HG02759 (cell line): ENCODE measurements at regions not wholly inside any gene's neighbourhood (a gene's known extent, or its start where the extent isn't known, plus 50 kb on each side); places are given as distances from the start of the nearest gene placed in this dataset.
"Not testable (repeated sequence)": the region's sequence is repeated elsewhere in the genome, so short reads cannot be mapped to it uniquely, and the experiment has no call there.

Experiments used
- ATAC-seq: cut with Tn5 transposase; IDR thresholded peaks from one replicate; pipeline ENCODE4 v1.9.1; 2021; ENCODE audit warnings: mild to moderate bottlenecking, moderate library complexity; ENCODE audit not compliant: unreplicated experiment

- no peak for ATAC-seq
Measured at GRCh38 chr6:81876971-81877370, 124.5 kb upstream of the TENT5A start.

GRCh38 chr6:81875782-81876293, 123.4 kb upstream of the TENT5A start:
- ATAC-seq: no peak

- ATAC-seq: not testable (repeated sequence)
Measured at GRCh38 chr6:81869749-81870508, 117.4 kb upstream of the TENT5A start.

GRCh38 chr6:81865712-81866111, 113.2 kb upstream of the TENT5A start:
- ATAC-seq: no peak

- ATAC-seq: no peak
Measured at GRCh38 chr6:81864124-81864523, 111.6 kb upstream of the TENT5A start.

GRCh38 chr6:81863123-81863522, 110.6 kb upstream of the TENT5A start:
- no peak for ATAC-seq

GRCh38 chr6:81861281-81861680, 108.8 kb upstream of the TENT5A start:
- no peak for ATAC-seq

GRCh38 chr6:81859884-81860283, 107.4 kb upstream of the TENT5A start:
- ATAC-seq: no peak

- no peak for ATAC-seq
Measured at GRCh38 chr6:81857812-81858211, 105.3 kb upstream of the TENT5A start.

- no peak for ATAC-seq
Measured at GRCh38 chr6:81856872-81857271, 104.4 kb upstream of the TENT5A start.

- ATAC-seq: no peak
Measured at GRCh38 chr6:81854474-81854873, 102.0 kb upstream of the TENT5A start.

- no peak for ATAC-seq
Measured at GRCh38 chr6:81853975-81854374, 101.5 kb upstream of the TENT5A start.

GRCh38 chr6:81849248-81849647, 96.8 kb upstream of the TENT5A start:
- no peak for ATAC-seq

- no peak for ATAC-seq
Measured at GRCh38 chr6:81847866-81848265, 95.4 kb upstream of the TENT5A start.

- ATAC-seq: no peak
Measured at GRCh38 chr6:81844686-81845085, 92.2 kb upstream of the TENT5A start.

- no peak for ATAC-seq
Measured at GRCh38 chr6:81843302-81843701, 90.8 kb upstream of the TENT5A start.

GRCh38 chr6:81842254-81842653, 89.8 kb upstream of the TENT5A start:
- ATAC-seq: no peak

GRCh38 chr6:81838724-81839426, 86.4 kb upstream of the TENT5A start:
- ATAC-seq: no peak

GRCh38 chr6:81838031-81838430, 85.5 kb upstream of the TENT5A start:
- no peak for ATAC-seq

GRCh38 chr6:81834141-81834681, 81.7 kb upstream of the TENT5A start:
- ATAC-seq: no peak

GRCh38 chr6:81832304-81832703, 79.8 kb upstream of the TENT5A start:
- no peak for ATAC-seq

- ATAC-seq: no peak
Measured at GRCh38 chr6:81831274-81831673, 78.8 kb upstream of the TENT5A start.
